ENCODE measurements at regions not wholly inside any gene's neighbourhood (a gene's known extent, or its start where the extent isn't known, plus 50 kb on each side); places are given as distances from the start of the nearest gene placed in this dataset.

DNA sequence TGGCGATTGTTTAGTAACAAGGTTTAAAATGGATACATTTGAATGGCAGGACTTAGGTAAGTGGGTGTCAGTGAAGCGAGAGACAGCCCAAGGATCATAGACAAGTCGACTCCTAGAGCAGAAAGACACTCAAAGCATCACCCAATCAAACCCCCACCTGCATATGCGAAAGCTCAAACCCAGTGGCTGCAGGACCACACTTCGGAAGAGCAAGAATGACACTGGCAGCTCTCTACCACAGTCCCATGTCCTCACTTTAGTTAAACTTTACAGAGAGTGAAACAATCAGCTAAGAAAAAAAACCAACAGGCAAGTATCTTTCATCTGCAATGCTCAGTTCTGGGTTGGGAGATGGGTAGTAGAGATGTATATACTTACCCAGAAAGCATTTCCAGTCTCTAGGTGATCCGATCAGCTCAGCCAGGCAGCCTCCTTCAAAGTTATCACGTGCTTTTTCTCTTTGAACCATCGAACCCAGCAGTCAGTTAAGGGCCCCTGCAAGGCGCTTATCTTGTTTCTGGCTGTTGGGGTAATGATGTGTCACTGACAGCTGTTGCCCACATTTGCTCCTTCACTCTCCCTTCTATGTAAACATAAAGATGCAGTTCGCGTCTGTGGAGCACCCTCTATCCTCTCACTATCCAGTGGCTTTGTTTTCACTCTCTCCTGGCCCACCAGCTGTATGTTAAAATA, 357.5 kb upstream of the ID2 start:
- no peak overlapping the region for H2AFZ ChIP-seq (replicated peaks)
- no peaks in the 10 kb centered on the region for H3K27me3 ChIP-seq
- no peak overlapping the region for H3K4me3 ChIP-seq
- H3K79me2 ChIP-seq (ENCODE audit: low read depth): no peaks in the 10 kb centered on the region
- peaks cover 2% of the 10 kb centered on the region for H3K27me3 Mint-ChIP-seq (ENCODE audit: insufficient read depth, low read depth)
- H3K4me3 Mint-ChIP-seq: no peak overlapping the region
- no peak overlapping the region for H3K27ac ChIP-seq
- H3K36me3 ChIP-seq: no peaks in the 10 kb centered on the region
- DNase-seq (ENCODE audit: low spot score): no peak
- no peak overlapping the region for H3K4me2 ChIP-seq
- peaks cover 15% of the 10 kb centered on the region for H3K4me1 Mint-ChIP-seq
- peaks cover 4% of the 10 kb centered on the region for H3K4me1 ChIP-seq
- H3F3A ChIP-seq (ENCODE audit: low read depth): no peaks in the 10 kb centered on the region
- TF ChIP-seq, protein P1, sequence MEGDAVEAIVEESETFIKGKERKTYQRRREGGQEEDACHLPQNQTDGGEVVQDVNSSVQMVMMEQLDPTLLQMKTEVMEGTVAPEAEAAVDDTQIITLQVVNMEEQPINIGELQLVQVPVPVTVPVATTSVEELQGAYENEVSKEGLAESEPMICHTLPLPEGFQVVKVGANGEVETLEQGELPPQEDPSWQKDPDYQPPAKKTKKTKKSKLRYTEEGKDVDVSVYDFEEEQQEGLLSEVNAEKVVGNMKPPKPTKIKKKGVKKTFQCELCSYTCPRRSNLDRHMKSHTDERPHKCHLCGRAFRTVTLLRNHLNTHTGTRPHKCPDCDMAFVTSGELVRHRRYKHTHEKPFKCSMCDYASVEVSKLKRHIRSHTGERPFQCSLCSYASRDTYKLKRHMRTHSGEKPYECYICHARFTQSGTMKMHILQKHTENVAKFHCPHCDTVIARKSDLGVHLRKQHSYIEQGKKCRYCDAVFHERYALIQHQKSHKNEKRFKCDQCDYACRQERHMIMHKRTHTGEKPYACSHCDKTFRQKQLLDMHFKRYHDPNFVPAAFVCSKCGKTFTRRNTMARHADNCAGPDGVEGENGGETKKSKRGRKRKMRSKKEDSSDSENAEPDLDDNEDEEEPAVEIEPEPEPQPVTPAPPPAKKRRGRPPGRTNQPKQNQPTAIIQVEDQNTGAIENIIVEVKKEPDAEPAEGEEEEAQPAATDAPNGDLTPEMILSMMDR (IDR thresholded peaks at IDR 0.05): no peak
- no peak for TF ChIP-seq EZH2phosphoT487 (IDR thresholded peaks at IDR 0.05)
- TF ChIP-seq EZH2 (IDR thresholded peaks at IDR 0.05): no peak
- no peak overlapping the region for H3K9ac ChIP-seq
- H3K9me3 ChIP-seq (ENCODE audit: low read depth): no peaks in the 10 kb centered on the region
- H3K36me3 Mint-ChIP-seq: no peaks in the 10 kb centered on the region
- no peaks in the 10 kb centered on the region for H4K20me1 ChIP-seq (ENCODE audit: low read depth)
- peak overlapping the region; percentile 7 for H3K27ac Mint-ChIP-seq
- H3K9me3 Mint-ChIP-seq: peaks cover 3% of the 10 kb centered on the region

DNA sequence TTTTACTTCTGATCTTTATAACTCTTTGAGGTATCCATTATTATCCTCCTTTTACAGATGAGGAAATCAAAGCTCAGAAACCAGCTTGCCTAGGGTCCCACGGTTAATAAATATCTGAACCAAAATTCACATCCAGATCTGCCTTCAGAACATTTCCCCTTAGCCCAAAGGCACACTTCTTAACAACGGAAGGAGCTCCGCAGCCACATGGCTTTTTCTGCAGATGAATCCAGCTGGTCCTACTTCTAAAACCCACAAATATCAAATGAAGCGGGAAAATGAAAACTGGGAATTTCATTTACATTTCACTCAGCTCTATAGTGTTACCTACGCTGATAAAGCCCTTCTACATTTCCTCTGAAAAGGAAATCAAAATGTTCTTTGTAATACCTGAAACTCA, 357.0 kb upstream of the ID2 start:
- no peaks in the 10 kb centered on the region for H3K36me3 Mint-ChIP-seq
- no peaks in the 10 kb centered on the region for H3F3A ChIP-seq (ENCODE audit: low read depth)
- H3K36me3 ChIP-seq: no peaks in the 10 kb centered on the region
- H3K27ac Mint-ChIP-seq: peak overlapping the region; percentile 7
- H3K4me2 ChIP-seq: no peak overlapping the region
- H3K4me3 Mint-ChIP-seq: no peak overlapping the region
- TF ChIP-seq, protein P1 (IDR thresholded peaks at IDR 0.05): no peak
- TF ChIP-seq EZH2 (IDR thresholded peaks at IDR 0.05) (no peak), EZH2phosphoT487 (IDR thresholded peaks at IDR 0.05) (no peak)
- peaks cover 17% of the 10 kb centered on the region for H3K4me1 Mint-ChIP-seq
- DNase-seq (ENCODE audit: low spot score): no peak
- H3K27me3 ChIP-seq: no peaks in the 10 kb centered on the region
- no peaks in the 10 kb centered on the region for H3K9me3 Mint-ChIP-seq
- peaks cover 4% of the 10 kb centered on the region for H3K4me1 ChIP-seq
- H3K27ac ChIP-seq: no peak overlapping the region
- H2AFZ ChIP-seq (replicated peaks): no peak overlapping the region
- no peaks in the 10 kb centered on the region for H3K9me3 ChIP-seq (ENCODE audit: low read depth)
- H3K27me3 Mint-ChIP-seq (ENCODE audit: insufficient read depth, low read depth): peaks cover 2% of the 10 kb centered on the region
- H4K20me1 ChIP-seq (ENCODE audit: low read depth): no peaks in the 10 kb centered on the region
- no peaks in the 10 kb centered on the region for H3K79me2 ChIP-seq (ENCODE audit: low read depth)
- no peak overlapping the region for H3K9ac ChIP-seq
- H3K4me3 ChIP-seq: no peak overlapping the region

DNA sequence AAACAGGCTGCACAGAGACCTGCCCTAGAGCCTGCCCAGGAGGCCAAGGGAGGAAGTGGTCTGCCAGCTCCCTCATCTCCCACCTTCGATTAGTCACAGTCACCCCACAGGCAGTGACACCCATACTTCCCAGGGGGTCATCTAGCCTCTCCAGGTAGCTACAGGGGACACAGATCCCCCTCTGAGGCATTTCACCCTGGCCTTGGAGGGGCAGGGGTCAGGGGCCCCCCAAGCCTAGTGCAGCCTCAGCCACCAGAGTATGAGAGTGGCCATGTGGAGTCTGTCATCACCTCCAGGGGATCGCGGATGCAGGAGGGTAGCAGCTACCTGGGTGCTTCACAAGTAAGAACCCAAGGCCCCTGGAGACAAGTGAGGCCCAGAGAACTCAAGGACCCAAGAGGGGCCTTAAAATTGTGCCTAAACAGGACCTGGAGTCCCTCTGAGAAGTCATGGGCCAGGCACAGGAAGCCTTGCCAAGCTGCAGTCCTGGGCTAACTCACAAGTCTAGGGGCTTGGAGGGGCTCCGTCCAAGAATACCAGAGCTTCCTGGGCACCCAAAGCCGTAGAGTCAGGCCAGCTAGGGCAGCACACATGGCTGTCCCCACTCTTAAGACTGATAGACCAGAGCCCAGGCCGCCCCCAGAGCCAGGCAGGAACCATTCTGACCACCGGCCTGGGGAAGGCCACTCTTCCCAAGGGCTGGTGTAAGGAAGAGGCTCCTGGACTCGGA, 354.3 kb upstream of the ID2 start:
- DNase-seq (ENCODE audit: low spot score): no peak
- no peak overlapping the region for H3K27ac ChIP-seq
- Mint-ChIP-seq H3K36me3 (no peaks in the 10 kb centered on the region), H3K27me3 (ENCODE audit: insufficient read depth, low read depth) (peaks cover 2% of the 10 kb centered on the region), H3K9me3 (no peaks in the 10 kb centered on the region), H3K4me3 (no peak overlapping the region), H3K27ac (no peak overlapping the region), H3K4me1 (peaks cover 23% of the 10 kb centered on the region)
- H3K4me2 ChIP-seq: no peak overlapping the region
- H3F3A ChIP-seq (ENCODE audit: low read depth): no peaks in the 10 kb centered on the region
- H3K36me3 ChIP-seq: no peaks in the 10 kb centered on the region
- H3K4me3 ChIP-seq: no peak overlapping the region
- no peaks in the 10 kb centered on the region for H3K27me3 ChIP-seq
- H3K4me1 ChIP-seq: peaks cover 7% of the 10 kb centered on the region
- H3K9ac ChIP-seq: no peak overlapping the region
- no peak overlapping the region for H2AFZ ChIP-seq (replicated peaks)
- H3K79me2 ChIP-seq (ENCODE audit: low read depth): no peaks in the 10 kb centered on the region
- H3K9me3 ChIP-seq (ENCODE audit: low read depth): no peaks in the 10 kb centered on the region
- TF ChIP-seq EZH2phosphoT487 (IDR thresholded peaks at IDR 0.05) (no peak), EZH2 (IDR thresholded peaks at IDR 0.05) (no peak)
- TF ChIP-seq, protein P1 (IDR thresholded peaks at IDR 0.05): no peak
- no peaks in the 10 kb centered on the region for H4K20me1 ChIP-seq (ENCODE audit: low read depth)
